Osteocyte (in vitro differentiated cells): ENCODE measurements at regions not wholly inside any gene's neighbourhood (a gene's known extent, or its start where the extent isn't known, plus 50 kb on each side); places are given as distances from the start of the nearest gene placed in this dataset.

ENCODE experiments used
- DNase-seq: peaks from one replicate; pipeline ENCODE4 v3.0.0; 2021; ENCODE audit warnings: mixed read lengths; ENCODE audit not compliant: unreplicated experiment; ENCODE audit errors: extremely low spot score
- H3K27ac Mint-ChIP-seq: one replicate; pipeline ENCODE4 v1.8.0; 2021; ENCODE audit warnings: mild to moderate bottlenecking, mixed read lengths; ENCODE audit not compliant: unreplicated experiment
- H3K27me3 Mint-ChIP-seq: one replicate; pipeline ENCODE4 v1.8.0; 2021; ENCODE audit warnings: mixed read lengths; ENCODE audit not compliant: unreplicated experiment
- H3K36me3 Mint-ChIP-seq: one replicate; pipeline ENCODE4 v1.8.0; 2021; ENCODE audit warnings: mixed read lengths; ENCODE audit not compliant: unreplicated experiment
- H3K4me1 Mint-ChIP-seq: one replicate; pipeline ENCODE4 v1.8.0; 2021; ENCODE audit warnings: mixed read lengths; ENCODE audit not compliant: unreplicated experiment
- H3K4me3 Mint-ChIP-seq: one replicate; pipeline ENCODE4 v1.8.0; 2021; ENCODE audit warnings: mild to moderate bottlenecking, moderate library complexity, mixed read lengths; ENCODE audit not compliant: unreplicated experiment
- H3K9me3 Mint-ChIP-seq: one replicate; pipeline ENCODE4 v1.8.0; 2021; ENCODE audit warnings: mixed read lengths; ENCODE audit not compliant: unreplicated experiment
- CTCF ChIP-seq: fragments of 200-600 bp; sonication (generic); IDR thresholded peaks from 2 replicates; pipeline ENCODE4 v1.5.0; 2021; ENCODE audit warnings: antibody characterized with exemption, mild to moderate bottlenecking, moderate library complexity

- peaks cover 6% of the 10 kb centered on the region for H3K27me3 Mint-ChIP-seq
- H3K9me3 Mint-ChIP-seq: no peaks in the 10 kb centered on the region
- TF ChIP-seq CTCF: no peak
- DNase-seq: no peak
- no peaks in the 10 kb centered on the region for H3K4me1 Mint-ChIP-seq
- H3K4me3 Mint-ChIP-seq: no peak overlapping the region
- no peak overlapping the region for H3K27ac Mint-ChIP-seq
- H3K36me3 Mint-ChIP-seq: no peaks in the 10 kb centered on the region
These were observed 93.0 kb upstream of the SMLR1 start for GRCh38 chr6:130734161-130734560.

GRCh38 chr6:130740308-130740707 is 86.9 kb upstream of the SMLR1 start:
- H3K4me3 Mint-ChIP-seq: no peak overlapping the region
- H3K36me3 Mint-ChIP-seq: no peaks in the 10 kb centered on the region
- TF ChIP-seq CTCF: no peak
- peaks cover 14% of the 10 kb centered on the region for H3K4me1 Mint-ChIP-seq
- H3K9me3 Mint-ChIP-seq: no peaks in the 10 kb centered on the region
- no peaks in the 10 kb centered on the region for H3K27me3 Mint-ChIP-seq
- no peak overlapping the region for H3K27ac Mint-ChIP-seq
- DNase-seq: no peak

GRCh38 chr6:130742131-130742681 is 85.0 kb upstream of the SMLR1 start:
- Mint-ChIP-seq H3K36me3 (no peaks in the 10 kb centered on the region), H3K9me3 (no peaks in the 10 kb centered on the region), H3K4me1 (peaks cover 14% of the 10 kb centered on the region), H3K27me3 (no peaks in the 10 kb centered on the region), H3K4me3 (no peak overlapping the region), H3K27ac (no peak overlapping the region)
- no peak for DNase-seq
- no peak for TF ChIP-seq CTCF

- Mint-ChIP-seq H3K4me3 (no peak overlapping the region), H3K36me3 (no peaks in the 10 kb centered on the region), H3K4me1 (peaks cover 14% of the 10 kb centered on the region), H3K9me3 (no peaks in the 10 kb centered on the region), H3K27me3 (no peaks in the 10 kb centered on the region), H3K27ac (no peak overlapping the region)
- DNase-seq: no peak
- TF ChIP-seq CTCF: peak; percentile 11
These were observed 84.0 kb upstream of the SMLR1 start for GRCh38 chr6:130743175-130743574.

- Mint-ChIP-seq H3K4me3 (no peak overlapping the region), H3K9me3 (no peaks in the 10 kb centered on the region), H3K4me1 (peaks cover 14% of the 10 kb centered on the region), H3K36me3 (peaks cover 2% of the 10 kb centered on the region), H3K27ac (no peak overlapping the region), H3K27me3 (no peaks in the 10 kb centered on the region)
- DNase-seq: no peak
- TF ChIP-seq CTCF: no peak
These were observed 82.4 kb upstream of the SMLR1 start for GRCh38 chr6:130744576-130745366.
